Thymus (tissue), 11 donors: ENCODE measurements at regions not wholly inside any gene's neighbourhood (a gene's known extent, or its start where the extent isn't known, plus 50 kb on each side); places are given as distances from the start of the nearest gene placed in this dataset.
"Not testable (repeated sequence)": the region's sequence is repeated elsewhere in the genome, so short reads cannot be mapped to it uniquely, and the experiment has no call there.

Experiments used
- DNase-seq, 9 donors: peaks; one replicate each; pipeline ENCODE4 v3.0.0-alpha.2; 2013; ENCODE audit warnings: low spot score in 9 of 9, low read depth in 6 of 9, missing footprints in 1 of 9
- H3K27ac ChIP-seq, 2 donors: one replicate each; pipeline ENCODE4 v1.5.1; 2013; ENCODE audit warnings: control low read depth in 1 of 2, low read depth in 1 of 2, low read length in 1 of 2, mild to moderate bottlenecking in 1 of 2, moderate library complexity in 1 of 2
- H3K27me3 ChIP-seq, 2 donors: one replicate each; pipeline ENCODE4 v1.5.1; 2013; ENCODE audit warnings: low read length in 1 of 2; ENCODE audit not compliant: control insufficient read depth in 2 of 2, insufficient read depth in 1 of 2
- H3K36me3 ChIP-seq, 2 donors: one replicate each; pipeline ENCODE4 v1.5.1; 2013; ENCODE audit warnings: low read length in 1 of 2, mild to moderate bottlenecking in 1 of 2, moderate library complexity in 1 of 2; ENCODE audit not compliant: control insufficient read depth in 2 of 2, insufficient read depth in 2 of 2
- H3K4me1 ChIP-seq, 2 donors: one replicate each; pipeline ENCODE4 v1.5.1; 2013; ENCODE audit warnings: low read length in 2 of 2; ENCODE audit not compliant: control insufficient read depth in 2 of 2, insufficient read depth in 2 of 2
- H3K4me3 ChIP-seq, 2 donors: one replicate each; pipeline ENCODE4 v1.5.1; 2013; ENCODE audit warnings: low read length in 2 of 2, control low read depth in 1 of 2, mild to moderate bottlenecking in 1 of 2
- H3K9me3 ChIP-seq, 2 donors: one replicate each; pipeline ENCODE4 v1.5.1; 2013; ENCODE audit warnings: low read length in 1 of 2, mild to moderate bottlenecking in 1 of 2; ENCODE audit not compliant: control insufficient read depth in 2 of 2, insufficient read depth in 1 of 2
- WGBS: extraction: QIAGEN DNeasy Blood & Tissue Kit; methylation state at CpG from one replicate; pipeline ENCODE4 v1.1.7; 2013; 5-methylcytosine and 5-hydroxymethylcytosine counted together
- donor health status: healthy.

GRCh38 chr16:60123392-60124023 lies 1389.4 kb upstream of the GOT2 start:
- Histone ChIP-seq H3K27me3 (no peaks in the 10 kb centered on the region), H3K4me1 (no peaks in the 10 kb centered on the region), H3K36me3 (no peaks in the 10 kb centered on the region), H3K4me3 (no peak overlapping the region), H3K27ac (no peak overlapping the region), H3K9me3 (peaks cover 0 to 5% of the 10 kb centered on the region in 2 donors)
- 68% methylated on average over 4 of the region's 4 CpGs for WGBS
- DNase-seq, result no peak

GRCh38 chr16:60120586-60120985 lies 1386.5 kb upstream of the GOT2 start:
- Histone ChIP-seq H3K4me1 (no peaks in the 10 kb centered on the region), H3K27ac (no peak overlapping the region), H3K4me3 (no peak overlapping the region), H3K9me3 (peaks cover 0 to 5% of the 10 kb centered on the region in 2 donors), H3K36me3 (no peaks in the 10 kb centered on the region), H3K27me3 (no peaks in the 10 kb centered on the region)
- DNase-seq, result no peak
- WGBS, result 95% methylated on average over 14 of the region's 14 CpGs

GRCh38 chr16:60110531-60110930 lies 1376.4 kb upstream of the GOT2 start:
- no peaks in the 10 kb centered on the region for H3K27me3 ChIP-seq
- H3K27ac ChIP-seq, result no peak overlapping the region
- no peaks in the 10 kb centered on the region for H3K9me3 ChIP-seq
- WGBS, result 90% methylated on average over 2 of the region's 2 CpGs
- DNase-seq, result no peak
- H3K36me3 ChIP-seq, result no peaks in the 10 kb centered on the region
- H3K4me3 ChIP-seq, result no peak overlapping the region
- H3K4me1 ChIP-seq, result no peaks in the 10 kb centered on the region

GRCh38 chr16:60107871-60108270 lies 1373.8 kb upstream of the GOT2 start:
- Histone ChIP-seq H3K27ac (no peak overlapping the region), H3K4me3 (no peak overlapping the region), H3K4me1 (no peaks in the 10 kb centered on the region), H3K36me3 (no peaks in the 10 kb centered on the region), H3K9me3 (no peaks in the 10 kb centered on the region), H3K27me3 (no peaks in the 10 kb centered on the region)
- WGBS, result 80% methylated on average over 4 of the region's 4 CpGs
- no peak for DNase-seq

GRCh38 chr16:60107437-60107836 lies 1373.3 kb upstream of the GOT2 start:
- no peaks in the 10 kb centered on the region for H3K9me3 ChIP-seq
- no peak overlapping the region for H3K27ac ChIP-seq
- H3K36me3 ChIP-seq, result no peaks in the 10 kb centered on the region
- no peaks in the 10 kb centered on the region for H3K4me1 ChIP-seq
- WGBS, result 41% methylated on average over 3 of the region's 3 CpGs
- H3K4me3 ChIP-seq, result no peak overlapping the region
- H3K27me3 ChIP-seq, result no peaks in the 10 kb centered on the region
- DNase-seq, result no peak

- Histone ChIP-seq H3K9me3 (peaks cover 0 to 2% of the 10 kb centered on the region in 2 donors), H3K4me1 (no peaks in the 10 kb centered on the region), H3K4me3 (no peak overlapping the region), H3K27me3 (no peaks in the 10 kb centered on the region), H3K36me3 (no peaks in the 10 kb centered on the region), H3K27ac (no peak overlapping the region)
- 0% methylated on average over 1 of the region's 1 CpG for WGBS
- no peak for DNase-seq
These were observed 1366.3 kb upstream of the GOT2 start for GRCh38 chr16:60100371-60100770.

GRCh38 chr16:60091529-60091928 lies 1357.4 kb upstream of the GOT2 start:
- H3K4me3 ChIP-seq, result no peak overlapping the region
- no peak overlapping the region for H3K27ac ChIP-seq
- no peaks in the 10 kb centered on the region for H3K4me1 ChIP-seq
- no peak for DNase-seq
- WGBS, result 75% methylated on average over 3 of the region's 3 CpGs
- no peaks in the 10 kb centered on the region for H3K27me3 ChIP-seq
- no peaks in the 10 kb centered on the region for H3K36me3 ChIP-seq
- no peaks in the 10 kb centered on the region for H3K9me3 ChIP-seq

GRCh38 chr16:60091071-60091470 lies 1357.0 kb upstream of the GOT2 start:
- no peak overlapping the region for H3K4me3 ChIP-seq
- DNase-seq, result no peak
- no peaks in the 10 kb centered on the region for H3K4me1 ChIP-seq
- no peaks in the 10 kb centered on the region for H3K36me3 ChIP-seq
- H3K27me3 ChIP-seq, result no peaks in the 10 kb centered on the region
- no peak overlapping the region for H3K27ac ChIP-seq
- H3K9me3 ChIP-seq, result no peaks in the 10 kb centered on the region

- H3K9me3 ChIP-seq, result no peaks in the 10 kb centered on the region
- H3K4me1 ChIP-seq, result no peaks in the 10 kb centered on the region
- no peak overlapping the region for H3K4me3 ChIP-seq
- no peak for DNase-seq
- no peaks in the 10 kb centered on the region for H3K36me3 ChIP-seq
- no peaks in the 10 kb centered on the region for H3K27me3 ChIP-seq
- H3K27ac ChIP-seq, result no peak overlapping the region
These were observed 1353.4 kb upstream of the GOT2 start for GRCh38 chr16:60087530-60087929.

GRCh38 chr16:60078819-60079218 lies 1344.7 kb upstream of the GOT2 start:
- not testable (repeated sequence) for DNase-seq, H3K4me3 ChIP-seq, H3K9me3 ChIP-seq, H3K36me3 ChIP-seq, H3K27me3 ChIP-seq, H3K4me1 ChIP-seq, H3K27ac ChIP-seq
- WGBS, result 94% methylated on average over 9 of the region's 10 CpGs
